ENCODE measurements at regions not wholly inside any gene's neighbourhood (a gene's known extent, or its start where the extent isn't known, plus 50 kb on each side); places are given as distances from the start of the nearest gene placed in this dataset.
"Not testable (repeated sequence)": the region's sequence is repeated elsewhere in the genome, so short reads cannot be mapped to it uniquely, and the experiment has no call there.

- not testable (repeated sequence) for H3K9me3 Mint-ChIP-seq; H3K4me1 Mint-ChIP-seq; H3K27ac Mint-ChIP-seq; H3K36me3 Mint-ChIP-seq; H3K4me3 Mint-ChIP-seq; DNase-seq (ENCODE audit: low spot score in 2 of 2, unreplicated experiment in 2 of 2); H3K27me3 Mint-ChIP-seq (ENCODE audit: low read depth)
Measured at GRCh38 chr1:120267894-120268551, 91.7 kb upstream of the SEC22B start.

- H3K4me3 Mint-ChIP-seq; H3K4me1 Mint-ChIP-seq; H3K27me3 Mint-ChIP-seq (ENCODE audit: low read depth); H3K27ac Mint-ChIP-seq; H3K9me3 Mint-ChIP-seq; H3K36me3 Mint-ChIP-seq; DNase-seq (ENCODE audit: low spot score in 2 of 2, unreplicated experiment in 2 of 2): not testable (repeated sequence)
Measured at GRCh38 chr1:120264564-120264963, 88.2 kb upstream of the SEC22B start.

GRCh38 chr1:120262791-120263751, 86.8 kb upstream of the SEC22B start:
- not testable (repeated sequence) for H3K9me3 Mint-ChIP-seq; DNase-seq (ENCODE audit: low spot score in 2 of 2, unreplicated experiment in 2 of 2); H3K4me1 Mint-ChIP-seq; H3K27ac Mint-ChIP-seq; H3K36me3 Mint-ChIP-seq; H3K4me3 Mint-ChIP-seq; H3K27me3 Mint-ChIP-seq (ENCODE audit: low read depth)

- not testable (repeated sequence) for H3K36me3 Mint-ChIP-seq; H3K4me1 Mint-ChIP-seq; H3K4me3 Mint-ChIP-seq; H3K27me3 Mint-ChIP-seq (ENCODE audit: low read depth); DNase-seq (ENCODE audit: low spot score in 2 of 2, unreplicated experiment in 2 of 2); H3K9me3 Mint-ChIP-seq; H3K27ac Mint-ChIP-seq
Measured at GRCh38 chr1:120257778-120258105, 81.4 kb upstream of the SEC22B start.

- H3K4me1 Mint-ChIP-seq: not testable (repeated sequence)
Measured at GRCh38 chr1:120257064-120257777, 80.9 kb upstream of the SEC22B start.

GRCh38 chr1:120250756-120251155, 74.4 kb upstream of the SEC22B start:
- not testable (repeated sequence) for DNase-seq (ENCODE audit: low spot score in 2 of 2, unreplicated experiment in 2 of 2); H3K4me1 Mint-ChIP-seq; H3K27me3 Mint-ChIP-seq (ENCODE audit: low read depth); H3K9me3 Mint-ChIP-seq; H3K36me3 Mint-ChIP-seq; H3K4me3 Mint-ChIP-seq; H3K27ac Mint-ChIP-seq

More at GRCh38 chr1:120257064-120257777, 80.9 kb upstream of the SEC22B start:
- H3K36me3 Mint-ChIP-seq; H3K4me3 Mint-ChIP-seq; H3K27me3 Mint-ChIP-seq (ENCODE audit: low read depth); H3K9me3 Mint-ChIP-seq; H3K27ac Mint-ChIP-seq; DNase-seq (ENCODE audit: low spot score in 2 of 2, unreplicated experiment in 2 of 2): not testable (repeated sequence)

GRCh38 chr1:120248726-120249427, 72.6 kb upstream of the SEC22B start:
- H3K9me3 Mint-ChIP-seq; H3K4me1 Mint-ChIP-seq; H3K4me3 Mint-ChIP-seq; DNase-seq (ENCODE audit: low spot score in 2 of 2, unreplicated experiment in 2 of 2); H3K27me3 Mint-ChIP-seq (ENCODE audit: low read depth); H3K36me3 Mint-ChIP-seq; H3K27ac Mint-ChIP-seq: not testable (repeated sequence)

GRCh38 chr1:120248203-120248602, 71.9 kb upstream of the SEC22B start:
- H3K4me3 Mint-ChIP-seq; H3K4me1 Mint-ChIP-seq; H3K27me3 Mint-ChIP-seq (ENCODE audit: low read depth); H3K27ac Mint-ChIP-seq; H3K9me3 Mint-ChIP-seq; DNase-seq (ENCODE audit: low spot score in 2 of 2, unreplicated experiment in 2 of 2); H3K36me3 Mint-ChIP-seq: not testable (repeated sequence)

- not testable (repeated sequence) for H3K9me3 Mint-ChIP-seq; DNase-seq (ENCODE audit: low spot score in 2 of 2, unreplicated experiment in 2 of 2); H3K4me3 Mint-ChIP-seq; H3K27me3 Mint-ChIP-seq (ENCODE audit: low read depth); H3K27ac Mint-ChIP-seq; H3K4me1 Mint-ChIP-seq; H3K36me3 Mint-ChIP-seq
Measured at GRCh38 chr1:120243867-120244266, 67.5 kb upstream of the SEC22B start.

- H3K4me3 Mint-ChIP-seq; H3K27ac Mint-ChIP-seq; H3K4me1 Mint-ChIP-seq; H3K9me3 Mint-ChIP-seq; H3K27me3 Mint-ChIP-seq (ENCODE audit: low read depth); H3K36me3 Mint-ChIP-seq; DNase-seq (ENCODE audit: low spot score in 2 of 2, unreplicated experiment in 2 of 2): not testable (repeated sequence)
Measured at GRCh38 chr1:120242582-120242981, 66.3 kb upstream of the SEC22B start.

- not testable (repeated sequence) for H3K27ac Mint-ChIP-seq; H3K4me1 Mint-ChIP-seq; H3K4me3 Mint-ChIP-seq; H3K36me3 Mint-ChIP-seq; H3K27me3 Mint-ChIP-seq (ENCODE audit: low read depth); H3K9me3 Mint-ChIP-seq; DNase-seq (ENCODE audit: low spot score in 2 of 2, unreplicated experiment in 2 of 2)
Measured at GRCh38 chr1:120241868-120242267, 65.5 kb upstream of the SEC22B start.

- not testable (repeated sequence) for H3K36me3 Mint-ChIP-seq; H3K9me3 Mint-ChIP-seq; H3K4me1 Mint-ChIP-seq; H3K27ac Mint-ChIP-seq; H3K4me3 Mint-ChIP-seq; DNase-seq (ENCODE audit: low spot score in 2 of 2, unreplicated experiment in 2 of 2); H3K27me3 Mint-ChIP-seq (ENCODE audit: low read depth)
Measured at GRCh38 chr1:120240181-120240580, 63.9 kb upstream of the SEC22B start.

GRCh38 chr1:120239351-120239750, 63.0 kb upstream of the SEC22B start:
- H3K9me3 Mint-ChIP-seq; H3K27ac Mint-ChIP-seq; H3K4me1 Mint-ChIP-seq; H3K27me3 Mint-ChIP-seq (ENCODE audit: low read depth); H3K36me3 Mint-ChIP-seq; H3K4me3 Mint-ChIP-seq; DNase-seq (ENCODE audit: low spot score in 2 of 2, unreplicated experiment in 2 of 2): not testable (repeated sequence)
